ENCODE measurements at regions not wholly inside any gene's neighbourhood (a gene's known extent, or its start where the extent isn't known, plus 50 kb on each side); places are given as distances from the start of the nearest gene placed in this dataset.

GRCh38 chr4:127240764-127241105, 392.0 kb upstream of the INTU start:
- WGBS, 2 donors, result 67 to 72% methylated on average over 2 of the region's 2 CpGs
- no peak overlapping the region for H3K4me3 ChIP-seq (ENCODE audit: low read depth, poor library complexity, severe bottlenecking)
- TF ChIP-seq CTCF (IDR thresholded peaks at IDR 0.05) (no peak), POLR2A (IDR thresholded peaks at IDR 0.05) (no peak)
- intact Hi-C loops (cut with DNase I; ENCODE audit: low total_unique reads), result no loop called here
- no peak for DNase-seq (ENCODE audit: low spot score in 2 of 2)

- no peak overlapping the region for H3K4me3 ChIP-seq (ENCODE audit: low read depth, poor library complexity, severe bottlenecking)
- TF ChIP-seq POLR2A (IDR thresholded peaks at IDR 0.05) (no peak), CTCF (IDR thresholded peaks at IDR 0.05) (no peak)
- no peak for DNase-seq (ENCODE audit: low spot score in 2 of 2)
- intact Hi-C loops (cut with DNase I; ENCODE audit: low total_unique reads), result no loop called here
- 74 to 92% methylated on average over 5 of the region's 5 CpGs for WGBS, 2 donors
These were observed 388.2 kb upstream of the INTU start for GRCh38 chr4:127244515-127244914.

GRCh38 chr4:127246963-127247952, 385.5 kb upstream of the INTU start:
- no peak for DNase-seq (ENCODE audit: low spot score in 2 of 2)
- intact Hi-C loops (cut with DNase I; ENCODE audit: low total_unique reads), result no loop called here
- no peak overlapping the region for H3K4me3 ChIP-seq (ENCODE audit: low read depth, poor library complexity, severe bottlenecking)
- TF ChIP-seq CTCF (IDR thresholded peaks at IDR 0.05), result no peak
- no peak for TF ChIP-seq POLR2A (IDR thresholded peaks at IDR 0.05)
- 90 to 96% methylated on average over 6 of the region's 6 CpGs for WGBS, 2 donors

GRCh38 chr4:127249066-127249766, 383.5 kb upstream of the INTU start:
- TF ChIP-seq POLR2A (IDR thresholded peaks at IDR 0.05), result no peak
- TF ChIP-seq CTCF (IDR thresholded peaks at IDR 0.05), result no peak
- no peak for DNase-seq (ENCODE audit: low spot score in 2 of 2)
- H3K4me3 ChIP-seq (ENCODE audit: low read depth, poor library complexity, severe bottlenecking), result no peak overlapping the region
- WGBS, 2 donors, result 19 to 63% methylated on average over 3 of the region's 3 CpGs
- intact Hi-C loops (cut with DNase I; ENCODE audit: low total_unique reads), result no loop called here

DNA sequence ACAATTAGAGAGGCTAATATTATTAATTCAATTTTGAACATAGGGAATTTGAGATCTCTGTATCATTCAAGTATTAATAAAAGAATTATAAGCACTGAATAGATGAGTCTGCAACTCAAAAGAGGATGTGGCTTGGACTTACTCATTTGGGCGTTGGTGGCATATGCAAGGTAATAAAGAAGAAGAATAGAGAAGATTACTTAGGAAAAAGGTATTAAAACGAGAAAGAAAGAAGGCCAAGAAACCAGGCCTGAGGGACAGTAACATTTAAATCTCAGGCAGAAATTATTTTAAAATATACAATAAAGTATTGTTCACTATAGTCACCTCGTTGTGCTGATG, 383.0 kb upstream of the INTU start:
- intact Hi-C loops (cut with DNase I; ENCODE audit: low total_unique reads), result no loop called here
- no peak for TF ChIP-seq POLR2A (IDR thresholded peaks at IDR 0.05)
- TF ChIP-seq CTCF (IDR thresholded peaks at IDR 0.05), result no peak
- 69 to 70% methylated on average over 3 of the region's 3 CpGs for WGBS, 2 donors
- no peak overlapping the region for H3K4me3 ChIP-seq (ENCODE audit: low read depth, poor library complexity, severe bottlenecking)
- no peak for DNase-seq (ENCODE audit: low spot score in 2 of 2)

Data from lower leg skin (tissue), 4 donors.